ENCODE measurements at regions not wholly inside any gene's neighbourhood (a gene's known extent, or its start where the extent isn't known, plus 50 kb on each side); places are given as distances from the start of the nearest gene placed in this dataset.

DNA sequence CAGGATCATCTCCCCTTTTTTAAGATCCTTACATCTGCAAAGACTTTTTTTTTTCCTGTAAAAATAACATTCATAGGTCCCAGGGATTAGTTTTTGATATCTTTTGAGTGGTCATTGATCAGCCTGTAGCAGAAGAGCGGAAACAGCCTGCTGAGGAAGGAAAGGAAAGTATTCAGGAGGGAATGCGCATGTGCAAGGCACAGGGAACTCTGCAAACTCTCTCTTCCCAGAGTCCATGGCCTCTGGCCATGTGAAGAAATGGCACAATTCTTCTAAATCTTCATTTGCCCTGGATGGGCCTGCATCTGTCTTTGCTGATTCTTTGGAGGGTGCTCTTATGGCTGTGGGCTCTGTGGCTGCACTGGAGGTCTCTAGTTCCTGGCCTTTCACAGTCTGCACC lies 60.1 kb upstream of the SKOR2 start:
- H3K9me3 ChIP-seq: no peaks in the 10 kb centered on the region
- WGBS (ENCODE audit: low lambda C conversion rate): 32% methylated on average over 2 of the region's 2 CpGs
- no peak overlapping the region for H3K4me2 ChIP-seq
- no peaks in the 10 kb centered on the region for H3K4me1 ChIP-seq (ENCODE audit: control insufficient read depth in 1 of 2, insufficient read depth in 2 of 2, low read depth in 1 of 2, low read length in 1 of 2)
- H3F3A ChIP-seq (replicated peaks; ENCODE audit: insufficient read depth): no peaks in the 10 kb centered on the region
- no peaks in the 10 kb centered on the region for H3K36me3 ChIP-seq (replicated peaks in 1 of 2; ENCODE audit: control insufficient read depth in 1 of 2, insufficient read depth in 2 of 2, low read length in 1 of 2)
- H3K27me3 ChIP-seq (ENCODE audit: insufficient read depth): no peaks in the 10 kb centered on the region
- TF ChIP-seq, protein P1, sequence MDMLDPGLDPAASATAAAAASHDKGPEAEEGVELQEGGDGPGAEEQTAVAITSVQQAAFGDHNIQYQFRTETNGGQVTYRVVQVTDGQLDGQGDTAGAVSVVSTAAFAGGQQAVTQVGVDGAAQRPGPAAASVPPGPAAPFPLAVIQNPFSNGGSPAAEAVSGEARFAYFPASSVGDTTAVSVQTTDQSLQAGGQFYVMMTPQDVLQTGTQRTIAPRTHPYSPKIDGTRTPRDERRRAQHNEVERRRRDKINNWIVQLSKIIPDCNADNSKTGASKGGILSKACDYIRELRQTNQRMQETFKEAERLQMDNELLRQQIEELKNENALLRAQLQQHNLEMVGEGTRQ (IDR thresholded peaks at IDR 0.05; ENCODE audit: borderline replicate concordance, low read depth, low read length): no peak
- TF ChIP-seq, protein P2, sequence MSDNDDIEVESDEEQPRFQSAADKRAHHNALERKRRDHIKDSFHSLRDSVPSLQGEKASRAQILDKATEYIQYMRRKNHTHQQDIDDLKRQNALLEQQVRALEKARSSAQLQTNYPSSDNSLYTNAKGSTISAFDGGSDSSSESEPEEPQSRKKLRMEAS (IDR thresholded peaks at IDR 0.05; ENCODE audit: low read depth): no peak
- TF ChIP-seq EZH2phosphoT487 (IDR thresholded peaks at IDR 0.05; ENCODE audit: borderline replicate concordance, low read depth) (no peak), SIN3A (IDR thresholded peaks at IDR 0.05; ENCODE audit: borderline replicate concordance, low read depth, low read length) (no peak), ELF1 (IDR thresholded peaks at IDR 0.05) (no peak), JUND (IDR thresholded peaks at IDR 0.05) (no peak), NRF1 (IDR thresholded peaks at IDR 0.05; ENCODE audit: low read depth, low read length) (no peak), POLR2AphosphoS5 (IDR thresholded peaks at IDR 0.05; ENCODE audit: low read depth, low read length) (no peak), RAD21 (IDR thresholded peaks at IDR 0.05; ENCODE audit: low read length) (no peak), NFIC (IDR thresholded peaks at IDR 0.05; ENCODE audit: borderline replicate concordance) (no peak)
- DNase-seq: no peak
- no peak overlapping the region for H3K9ac ChIP-seq
- H4K20me1 ChIP-seq (ENCODE audit: insufficient read depth): no peaks in the 10 kb centered on the region
- ChIA-PET POLR2A (no interaction called here), CTCF (no interaction called here)
- no peak overlapping the region for H3K27ac ChIP-seq (ENCODE audit: low read depth in 2 of 2, low read length in 1 of 2)
- no peak overlapping the region for H3K4me3 ChIP-seq (ENCODE audit: low read depth in 2 of 2, low read length in 1 of 2)
- H2AFZ ChIP-seq (ENCODE audit: low read depth): no peak overlapping the region
- H3K79me2 ChIP-seq (ENCODE audit: insufficient read depth): no peaks in the 10 kb centered on the region
- no peaks in the 10 kb centered on the region for H3K9me2 ChIP-seq

Small RNA genes in the stretch of these regions (small RNA-seq; reads per million reads assigned to genes)
- 0 reads per million in 7 experiments for gene MIR4527

All from SK-N-SH (cell line).